ENCODE measurements at regions not wholly inside any gene's neighbourhood (a gene's known extent, or its start where the extent isn't known, plus 50 kb on each side); places are given as distances from the start of the nearest gene placed in this dataset.

DNA sequence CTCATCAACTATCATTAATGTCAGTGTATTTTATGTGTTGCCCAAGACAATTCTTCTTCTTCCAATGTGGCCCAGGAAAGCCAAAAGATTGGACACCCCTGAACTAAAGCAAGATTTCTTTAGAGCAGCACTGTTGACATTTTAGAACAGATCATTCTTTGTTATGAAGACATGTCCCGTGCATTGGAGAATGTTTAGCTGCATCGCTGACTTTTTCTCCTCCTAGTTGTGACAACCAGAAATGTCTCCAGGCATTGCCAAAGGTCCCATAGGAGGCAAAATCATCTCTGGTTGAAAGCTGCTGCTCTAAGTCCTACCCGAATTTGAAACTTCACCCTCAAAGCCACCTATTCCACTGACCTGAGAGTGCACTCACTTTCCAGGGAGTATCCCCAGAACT, 62.7 kb upstream of the IRX6 start:
- no peaks in the 10 kb centered on the region for H3K9me3 Mint-ChIP-seq (ENCODE audit: insufficient read depth)
- Histone ChIP-seq H3K9me3 (ENCODE audit: control extremely low read depth in 1 of 3, control insufficient read depth in 2 of 3, insufficient read depth in 1 of 3, low read length in 2 of 3) (peaks cover 0 to 3% (median 0%) of the 10 kb centered on the region in 3 donors), H3K36me3 (replicated peaks in 1 of 2; ENCODE audit: control extremely low read depth in 1 of 2, control insufficient read depth in 1 of 2, extremely low read depth in 1 of 2, insufficient read depth in 2 of 2, low read length in 1 of 2) (no peaks in the 10 kb centered on the region), H3K9ac (ENCODE audit: low read length) (no peak overlapping the region), H3K4me3 (ENCODE audit: control extremely low read depth in 1 of 5, extremely low read depth in 1 of 5, insufficient read depth in 1 of 5, low read depth in 2 of 5, low read length in 4 of 5) (no peak overlapping the region), H3K27ac (ENCODE audit: low read length in 2 of 2) (no peak overlapping the region), H3K4me2 (replicated peaks; ENCODE audit: low read depth, low read length, poor library complexity, severe bottlenecking) (no peak overlapping the region), H2AFZ (ENCODE audit: insufficient read depth, low read depth, low read length, poor library complexity, severe bottlenecking) (no peak overlapping the region), H3K79me2 (ENCODE audit: control insufficient read depth, insufficient read depth, low read length) (no peaks in the 10 kb centered on the region), H3K27me3 (replicated peaks in 1 of 4; ENCODE audit: control extremely low read depth in 1 of 4, control insufficient read depth in 3 of 4, insufficient read depth in 4 of 4, low read length in 3 of 4) (peaks cover 0 to 2% (median 0%) of the 10 kb centered on the region in 4 experiments), H3K4me1 (ENCODE audit: control insufficient read depth in 2 of 2, insufficient read depth in 2 of 2, low read length in 2 of 2) (no peaks in the 10 kb centered on the region), H4K20me1 (ENCODE audit: control insufficient read depth, insufficient read depth, low read length, poor library complexity, severe bottlenecking) (no peaks in the 10 kb centered on the region)
- no peaks in the 10 kb centered on the region for H3K27me3 Mint-ChIP-seq
- TF ChIP-seq EZH2 (IDR thresholded peaks at IDR 0.05; ENCODE audit: borderline replicate concordance, insufficient read depth, low read depth, low read length, poor library complexity, severe bottlenecking) = no peak
- no peak overlapping the region for H3K27ac Mint-ChIP-seq
- WGBS (ENCODE audit: insufficient coverage) = 81% methylated on average over 3 of the region's 3 CpGs
- POLR2A ChIA-PET = no interaction called here
- intact Hi-C loops (cut with micrococcal nuclease) = no loop called here
- no peak overlapping the region for H3K4me3 Mint-ChIP-seq
- H3K4me1 Mint-ChIP-seq = no peaks in the 10 kb centered on the region
- ATAC-seq (ENCODE audit: low read depth) (no peak), DNase-seq (no peak)
- CTCF ChIA-PET = no interaction called here

DNA sequence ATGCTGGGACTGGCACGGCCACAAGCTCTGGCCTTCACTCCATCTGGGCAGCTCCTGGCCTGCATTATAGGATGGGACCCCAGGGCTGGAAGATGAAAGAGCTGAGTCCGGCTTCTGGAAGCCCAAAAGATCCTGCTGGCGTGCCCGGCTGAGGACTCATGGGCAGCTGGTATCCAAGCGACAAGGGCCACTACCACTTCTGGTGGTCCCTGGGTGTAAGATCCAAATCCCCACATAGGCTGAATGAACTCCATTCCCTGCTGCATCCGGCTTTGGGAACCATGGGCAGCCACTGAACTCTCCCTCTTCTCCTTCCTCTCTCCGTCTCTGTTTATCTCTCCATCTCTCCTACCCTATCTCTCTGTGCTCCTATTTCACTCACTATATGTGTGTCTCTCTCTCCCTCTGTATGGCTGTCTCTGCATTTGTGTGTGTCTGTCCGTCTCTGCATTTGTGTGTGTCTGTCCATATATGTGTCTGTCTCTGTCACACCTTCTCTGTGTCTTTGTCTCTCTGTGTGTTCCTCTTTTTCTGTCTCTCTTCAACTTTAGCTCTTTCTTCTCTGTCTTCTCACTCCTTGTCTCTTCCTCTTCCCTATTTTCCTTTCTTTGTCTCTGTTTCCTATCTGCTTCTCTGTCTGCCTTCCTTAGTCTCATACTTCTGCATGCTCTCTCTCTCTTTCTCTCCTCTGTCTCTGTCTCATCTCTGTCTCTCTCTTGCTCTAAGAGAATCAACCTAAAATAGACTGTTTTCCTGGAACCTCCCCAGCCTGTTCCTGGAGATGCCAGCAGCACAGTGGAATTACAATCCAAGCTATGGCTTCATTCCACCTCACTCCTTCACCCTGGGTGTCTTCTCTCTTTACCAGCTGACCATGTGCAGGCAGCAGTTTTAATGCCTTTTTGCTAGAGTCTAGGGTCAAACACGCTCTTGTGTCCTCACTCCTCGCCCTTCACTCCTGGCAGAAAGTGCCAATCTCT, 60.4 kb upstream of the IRX6 start:
- Mint-ChIP-seq H3K9me3 (ENCODE audit: insufficient read depth) (no peaks in the 10 kb centered on the region), H3K27ac (no peak overlapping the region), H3K27me3 (no peaks in the 10 kb centered on the region), H3K4me1 (no peaks in the 10 kb centered on the region), H3K4me3 (no peak overlapping the region)
- 85% methylated on average over 8 of the region's 10 CpGs for WGBS (ENCODE audit: insufficient coverage)
- no peaks in the 10 kb centered on the region for H4K20me1 ChIP-seq (ENCODE audit: control insufficient read depth, insufficient read depth, low read length, poor library complexity, severe bottlenecking)
- no peak for DNase-seq
- H3K9ac ChIP-seq (ENCODE audit: low read length) = no peak overlapping the region
- H2AFZ ChIP-seq (ENCODE audit: insufficient read depth, low read depth, low read length, poor library complexity, severe bottlenecking) = no peak overlapping the region
- ChIA-PET POLR2A (no interaction called here), CTCF (no interaction called here)
- H3K9me3 ChIP-seq (ENCODE audit: control extremely low read depth in 1 of 3, control insufficient read depth in 2 of 3, insufficient read depth in 1 of 3, low read length in 2 of 3) = no peaks in the 10 kb centered on the region
- intact Hi-C loops (cut with micrococcal nuclease) = no loop called here
- no peaks in the 10 kb centered on the region for H3K27me3 ChIP-seq (replicated peaks in 1 of 4; ENCODE audit: control extremely low read depth in 1 of 4, control insufficient read depth in 3 of 4, insufficient read depth in 4 of 4, low read length in 3 of 4)
- no peaks in the 10 kb centered on the region for H3K36me3 ChIP-seq (replicated peaks in 1 of 2; ENCODE audit: control extremely low read depth in 1 of 2, control insufficient read depth in 1 of 2, extremely low read depth in 1 of 2, insufficient read depth in 2 of 2, low read length in 1 of 2)
- no peak overlapping the region for H3K4me2 ChIP-seq (replicated peaks; ENCODE audit: low read depth, low read length, poor library complexity, severe bottlenecking)
- H3K79me2 ChIP-seq (ENCODE audit: control insufficient read depth, insufficient read depth, low read length) = no peaks in the 10 kb centered on the region
- H3K4me3 ChIP-seq (ENCODE audit: control extremely low read depth in 1 of 5, extremely low read depth in 1 of 5, insufficient read depth in 1 of 5, low read depth in 2 of 5, low read length in 4 of 5) = no peak overlapping the region
- H3K27ac ChIP-seq (ENCODE audit: low read length in 2 of 2) = no peak overlapping the region
- no peak for ATAC-seq (ENCODE audit: low read depth)
- H3K4me1 ChIP-seq (ENCODE audit: control insufficient read depth in 2 of 2, insufficient read depth in 2 of 2, low read length in 2 of 2) = no peaks in the 10 kb centered on the region
- no peak for TF ChIP-seq EZH2 (IDR thresholded peaks at IDR 0.05; ENCODE audit: borderline replicate concordance, insufficient read depth, low read depth, low read length, poor library complexity, severe bottlenecking)
- TF ChIP-seq, protein P1, sequence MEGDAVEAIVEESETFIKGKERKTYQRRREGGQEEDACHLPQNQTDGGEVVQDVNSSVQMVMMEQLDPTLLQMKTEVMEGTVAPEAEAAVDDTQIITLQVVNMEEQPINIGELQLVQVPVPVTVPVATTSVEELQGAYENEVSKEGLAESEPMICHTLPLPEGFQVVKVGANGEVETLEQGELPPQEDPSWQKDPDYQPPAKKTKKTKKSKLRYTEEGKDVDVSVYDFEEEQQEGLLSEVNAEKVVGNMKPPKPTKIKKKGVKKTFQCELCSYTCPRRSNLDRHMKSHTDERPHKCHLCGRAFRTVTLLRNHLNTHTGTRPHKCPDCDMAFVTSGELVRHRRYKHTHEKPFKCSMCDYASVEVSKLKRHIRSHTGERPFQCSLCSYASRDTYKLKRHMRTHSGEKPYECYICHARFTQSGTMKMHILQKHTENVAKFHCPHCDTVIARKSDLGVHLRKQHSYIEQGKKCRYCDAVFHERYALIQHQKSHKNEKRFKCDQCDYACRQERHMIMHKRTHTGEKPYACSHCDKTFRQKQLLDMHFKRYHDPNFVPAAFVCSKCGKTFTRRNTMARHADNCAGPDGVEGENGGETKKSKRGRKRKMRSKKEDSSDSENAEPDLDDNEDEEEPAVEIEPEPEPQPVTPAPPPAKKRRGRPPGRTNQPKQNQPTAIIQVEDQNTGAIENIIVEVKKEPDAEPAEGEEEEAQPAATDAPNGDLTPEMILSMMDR (IDR thresholded peaks at IDR 0.05) = no peak
